HFFc6 (cell line): ENCODE measurements at regions not wholly inside any gene's neighbourhood (a gene's known extent, or its start where the extent isn't known, plus 50 kb on each side); places are given as distances from the start of the nearest gene placed in this dataset.
"Not testable (repeated sequence)": the region's sequence is repeated elsewhere in the genome, so short reads cannot be mapped to it uniquely, and the experiment has no call there.

Source experiments
- DNase-seq: peaks from one replicate; pipeline ENCODE4 v3.0.0-alpha.2; 2018
- H3K27ac Mint-ChIP-seq: 2 replicates; pipeline ENCODE4 v1.8.0; 2020; ENCODE audit warnings: mild to moderate bottlenecking, mixed read lengths
- H3K27me3 Mint-ChIP-seq: 2 replicates; pipeline ENCODE4 v1.8.0; 2021; ENCODE audit warnings: mild to moderate bottlenecking, moderate library complexity, mixed read lengths; ENCODE audit not compliant: insufficient read depth
- H3K36me3 Mint-ChIP-seq: 2 replicates; pipeline ENCODE4 v1.8.0; 2021; ENCODE audit warnings: low read depth, mixed read lengths
- H3K4me1 Mint-ChIP-seq: 2 replicates; pipeline ENCODE4 v1.8.0; 2020; ENCODE audit warnings: low read depth, mixed read lengths
- H3K4me3 Mint-ChIP-seq: 2 replicates; pipeline ENCODE4 v1.8.0; 2020; ENCODE audit warnings: mild to moderate bottlenecking, moderate library complexity, mixed read lengths
- H3K9me3 Mint-ChIP-seq: 2 replicates; pipeline ENCODE4 v1.8.0; 2020; ENCODE audit warnings: mild to moderate bottlenecking, mixed read lengths
- CTCF ChIP-seq: fragments of 200-600 bp; sonication (generic); IDR thresholded peaks from 2 replicates; pipeline ENCODE4 v1.5.0; 2021; ENCODE audit warnings: antibody characterized with exemption, mild to moderate bottlenecking

GRCh38 chr1:831522-831921, 92.2 kb upstream of the SAMD11 start:
- Mint-ChIP-seq H3K36me3 (no peaks in the 10 kb centered on the region), H3K4me1 (peaks cover 8% of the 10 kb centered on the region), H3K27ac (no peak overlapping the region), H3K4me3 (no peak overlapping the region), H3K9me3 (no peaks in the 10 kb centered on the region), H3K27me3 (no peaks in the 10 kb centered on the region)
- no peak for DNase-seq
- no peak for TF ChIP-seq CTCF

- no peaks in the 10 kb centered on the region for H3K27me3 Mint-ChIP-seq
- H3K4me1 Mint-ChIP-seq = peaks cover 4% of the 10 kb centered on the region; the same call in 1 of the 2 replicates
- no peaks in the 10 kb centered on the region for H3K36me3 Mint-ChIP-seq
- H3K9me3 Mint-ChIP-seq = no peaks in the 10 kb centered on the region
- no peak for DNase-seq
- H3K4me3 Mint-ChIP-seq = no peak overlapping the region
- no peak for TF ChIP-seq CTCF
- no peak overlapping the region for H3K27ac Mint-ChIP-seq
Observed at GRCh38 chr1:832136-832535, 91.6 kb upstream of the SAMD11 start.

GRCh38 chr1:833226-833625, 90.5 kb upstream of the SAMD11 start:
- H3K4me1 Mint-ChIP-seq, H3K27me3 Mint-ChIP-seq, H3K4me3 Mint-ChIP-seq, H3K9me3 Mint-ChIP-seq, H3K27ac Mint-ChIP-seq, DNase-seq, H3K36me3 Mint-ChIP-seq: not testable (repeated sequence)

- not testable (repeated sequence) for H3K9me3 Mint-ChIP-seq, H3K27me3 Mint-ChIP-seq, H3K36me3 Mint-ChIP-seq, H3K27ac Mint-ChIP-seq, DNase-seq, H3K4me3 Mint-ChIP-seq, H3K4me1 Mint-ChIP-seq
Observed at GRCh38 chr1:835509-835908, 88.2 kb upstream of the SAMD11 start.

- H3K27me3 Mint-ChIP-seq, H3K9me3 Mint-ChIP-seq, DNase-seq, H3K4me1 Mint-ChIP-seq, H3K27ac Mint-ChIP-seq, H3K36me3 Mint-ChIP-seq, H3K4me3 Mint-ChIP-seq: not testable (repeated sequence)
Observed at GRCh38 chr1:837601-838000, 86.1 kb upstream of the SAMD11 start.

GRCh38 chr1:838291-838690, 85.4 kb upstream of the SAMD11 start:
- H3K27me3 Mint-ChIP-seq, H3K4me1 Mint-ChIP-seq, H3K9me3 Mint-ChIP-seq, DNase-seq, H3K36me3 Mint-ChIP-seq, H3K27ac Mint-ChIP-seq, H3K4me3 Mint-ChIP-seq: not testable (repeated sequence)

- not testable (repeated sequence) for H3K27me3 Mint-ChIP-seq, H3K36me3 Mint-ChIP-seq, H3K4me3 Mint-ChIP-seq, DNase-seq, H3K4me1 Mint-ChIP-seq, H3K27ac Mint-ChIP-seq, H3K9me3 Mint-ChIP-seq
Observed at GRCh38 chr1:840592-840991, 83.1 kb upstream of the SAMD11 start.

GRCh38 chr1:841671-842425, 81.9 kb upstream of the SAMD11 start:
- H3K36me3 Mint-ChIP-seq, H3K4me3 Mint-ChIP-seq, H3K9me3 Mint-ChIP-seq, DNase-seq, H3K27me3 Mint-ChIP-seq, H3K4me1 Mint-ChIP-seq, H3K27ac Mint-ChIP-seq: not testable (repeated sequence)

- not testable (repeated sequence) for H3K27me3 Mint-ChIP-seq, H3K4me1 Mint-ChIP-seq, H3K36me3 Mint-ChIP-seq, H3K4me3 Mint-ChIP-seq, H3K9me3 Mint-ChIP-seq, DNase-seq, H3K27ac Mint-ChIP-seq
Observed at GRCh38 chr1:842799-843198, 80.9 kb upstream of the SAMD11 start.

GRCh38 chr1:843946-844345, 79.8 kb upstream of the SAMD11 start:
- not testable (repeated sequence) for H3K36me3 Mint-ChIP-seq, H3K4me1 Mint-ChIP-seq, H3K27me3 Mint-ChIP-seq, H3K4me3 Mint-ChIP-seq, H3K9me3 Mint-ChIP-seq, H3K27ac Mint-ChIP-seq, DNase-seq
